ENCODE measurements at regions not wholly inside any gene's neighbourhood (a gene's known extent, or its start where the extent isn't known, plus 50 kb on each side); places are given as distances from the start of the nearest gene placed in this dataset.

- TF ChIP-seq USF2 (IDR thresholded peaks at IDR 0.05; ENCODE audit: borderline replicate concordance, low read depth, low read length) = no peak
Measured at GRCh38 chr18:30343090-30343489, 699.5 kb downstream of the DSC3 start (continued).

- intact Hi-C loops (cut with micrococcal nuclease; ENCODE audit: unreplicated experiment) (no loop called here), in situ Hi-C loops (cut with MboI) (no loop called here)
- no peak for FAIRE-seq
Measured at GRCh38 chr18:30342675-30343074, 699.9 kb downstream of the DSC3 start.

More at GRCh38 chr18:30342675-30343074, 699.9 kb downstream of the DSC3 start:
- WGBS (ENCODE audit: insufficient coverage, insufficient replicate concordance, low lambda C conversion rate, missing lambda C conversion rate) = 42% methylated on average over 2 of the region's 2 CpGs
- H3K4me1 ChIP-seq (ENCODE audit: control insufficient read depth, insufficient read depth, low read length) = no peaks in the 10 kb centered on the region
- H3K4me2 ChIP-seq (ENCODE audit: control insufficient read depth, insufficient read depth) = no peak overlapping the region
- H3K9ac ChIP-seq (ENCODE audit: control insufficient read depth, insufficient read depth, low read length) = no peak overlapping the region
- no peak for TF ChIP-seq PAX5 (IDR thresholded peaks at IDR 0.05; ENCODE audit: borderline replicate concordance, low read depth, low read length)
- no peak for TF ChIP-seq BCLAF1 (IDR thresholded peaks at IDR 0.05)
- no peak for TF ChIP-seq MAX (IDR thresholded peaks at IDR 0.05; ENCODE audit: low read depth, low read length)
- TF ChIP-seq NBN (IDR thresholded peaks at IDR 0.05) = no peak
- no peak for TF ChIP-seq ZNF622 (IDR thresholded peaks at IDR 0.05)
- no peak for TF ChIP-seq HCFC1 (IDR thresholded peaks at IDR 0.05; ENCODE audit: low read length)
- TF ChIP-seq POLR2AphosphoS2 (IDR thresholded peaks at IDR 0.05; ENCODE audit: low read depth, low read length) = no peak
- TF ChIP-seq NR2C1 (IDR thresholded peaks at IDR 0.05) = no peak
- no peak for TF ChIP-seq ZNF24 (IDR thresholded peaks at IDR 0.05)
- TF ChIP-seq TAF1 (IDR thresholded peaks at IDR 0.05; ENCODE audit: borderline replicate concordance, low read depth, low read length) = no peak
- TF ChIP-seq EZH2 (IDR thresholded peaks at IDR 0.05; ENCODE audit: borderline replicate concordance, control insufficient read depth, low read depth, low read length) = no peak
- no peak for TF ChIP-seq RAD51 (IDR thresholded peaks at IDR 0.05)
- TF ChIP-seq SIX5 (IDR thresholded peaks at IDR 0.05; ENCODE audit: low read depth, low read length, severe bottlenecking) = no peak
- TF ChIP-seq CHD2 (IDR thresholded peaks at IDR 0.05; ENCODE audit: borderline replicate concordance, low read depth, low read length) = no peak
- BruUV-seq (replicated peaks) = no TSS peak
- no peak overlapping the region for H3K4me3 ChIP-seq
- H4K20me1 ChIP-seq (ENCODE audit: control insufficient read depth, insufficient read depth) = no peaks in the 10 kb centered on the region
- H3K27ac ChIP-seq (ENCODE audit: control insufficient read depth, insufficient read depth) = no peak overlapping the region
- no peaks in the 10 kb centered on the region for H3K79me2 ChIP-seq (ENCODE audit: control insufficient read depth, insufficient read depth, low read length)
- DNase-seq (ENCODE audit: low read depth, low spot score) (no peak), ATAC-seq (no peak)
- H3K27me3 ChIP-seq (replicated peaks in 1 of 2; ENCODE audit: control insufficient read depth in 2 of 2, insufficient read depth in 2 of 2, low read length in 1 of 2) = no peaks in the 10 kb centered on the region
- no peak overlapping the region for H2AFZ ChIP-seq (ENCODE audit: control insufficient read depth, low read depth, low read length)
- ChIA-PET SMC1A (ENCODE audit: uncharacterized antibody, unreplicated experiment) (interaction anchor here (0.8 kb wide), 1 partner anchor 12 kb away, joined by 3 read pairs; no protein-coding TSS in a partner anchor), RAD21 (ENCODE audit: unreplicated experiment) (no interaction called here), CTCF (interaction anchor here (1.0 kb wide), 1 partner anchor 19 kb away, joined by 3 read pairs; no protein-coding TSS in a partner anchor), POLR2A (no interaction called here)
- no peaks in the 10 kb centered on the region for H3K36me3 ChIP-seq (ENCODE audit: control insufficient read depth in 2 of 2, insufficient read depth in 2 of 2, low read length in 1 of 2)
- no peaks in the 10 kb centered on the region for H3K9me3 ChIP-seq (replicated peaks; ENCODE audit: control insufficient read depth, insufficient read depth, low read length)
